HG02938 (cell line): ENCODE measurements at regions not wholly inside any gene's neighbourhood (a gene's known extent, or its start where the extent isn't known, plus 50 kb on each side); places are given as distances from the start of the nearest gene placed in this dataset.
"Not testable (repeated sequence)": the region's sequence is repeated elsewhere in the genome, so short reads cannot be mapped to it uniquely, and the experiment has no call there.

Experiments used
- ATAC-seq: cut with Tn5 transposase; IDR thresholded peaks from one replicate; pipeline ENCODE4 v1.9.1; 2021; ENCODE audit warnings: mild to moderate bottlenecking, moderate library complexity; ENCODE audit not compliant: unreplicated experiment

- no peak for ATAC-seq
These were observed 72.3 kb upstream of the SH3RF1 start for GRCh38 chr4:169342906-169343564.

- ATAC-seq: no peak
These were observed 71.6 kb upstream of the SH3RF1 start for GRCh38 chr4:169342159-169342860.

GRCh38 chr4:169341490-169341889, 70.7 kb upstream of the SH3RF1 start:
- ATAC-seq: peak; percentile 74

GRCh38 chr4:169340834-169341233, 70.1 kb upstream of the SH3RF1 start:
- ATAC-seq: peak; percentile 12

GRCh38 chr4:169338241-169338640, 67.5 kb upstream of the SH3RF1 start:
- ATAC-seq: no peak

GRCh38 chr4:169337510-169337909, 66.8 kb upstream of the SH3RF1 start:
- no peak for ATAC-seq

GRCh38 chr4:169335331-169335730, 64.6 kb upstream of the SH3RF1 start:
- no peak for ATAC-seq

- no peak for ATAC-seq
These were observed 63.6 kb upstream of the SH3RF1 start for GRCh38 chr4:169334335-169334734.

- no peak for ATAC-seq
These were observed 62.5 kb upstream of the SH3RF1 start for GRCh38 chr4:169333265-169333664.

GRCh38 chr4:169332583-169332982, 61.8 kb upstream of the SH3RF1 start:
- ATAC-seq: no peak

- ATAC-seq: no peak
These were observed 60.1 kb upstream of the SH3RF1 start for GRCh38 chr4:169330811-169331210.

GRCh38 chr4:169330095-169330494, 59.3 kb upstream of the SH3RF1 start:
- no peak for ATAC-seq

- ATAC-seq: no peak
These were observed 57.2 kb upstream of the SH3RF1 start for GRCh38 chr4:169327951-169328350.

- ATAC-seq: not testable (repeated sequence)
These were observed 53.2 kb upstream of the SH3RF1 start for GRCh38 chr4:169323925-169324324.

GRCh38 chr4:169322833-169323232, 52.1 kb upstream of the SH3RF1 start:
- not testable (repeated sequence) for ATAC-seq
